Neural cell (in vitro differentiated cells): ENCODE measurements at regions not wholly inside any gene's neighbourhood (a gene's known extent, or its start where the extent isn't known, plus 50 kb on each side); places are given as distances from the start of the nearest gene placed in this dataset.

Source experiments
- H2AFZ ChIP-seq: fragments of 200-600, 300-800 bp; sonication (generic), shearing (Covaris generic); 2 replicates; pipeline ENCODE4 v1.6.0; 2014; ENCODE audit warnings: low read depth, mild to moderate bottlenecking, antibody characterized with exemption, low read length, moderate library complexity
- H3F3A ChIP-seq: fragments of 200-600 bp; shearing (Covaris generic); 2 replicates; pipeline ENCODE4 v1.6.1; 2016; ENCODE audit warnings: mild to moderate bottlenecking, moderate library complexity, mixed read lengths, antibody characterized with exemption, low read length; ENCODE audit not compliant: insufficient read depth, poor library complexity, severe bottlenecking
- H3K27ac ChIP-seq: fragments of 200-600, 300-800 bp; sonication (generic), shearing (Covaris generic); 2 replicates; pipeline ENCODE4 v1.5.1; 2014; ENCODE audit warnings: mild to moderate bottlenecking, low read length, moderate library complexity
- H3K27me3 ChIP-seq: fragments of 300-800, 200-600 bp; sonication (generic), shearing (Covaris generic); 2 replicates; pipeline ENCODE4 v1.6.0; 2014; ENCODE audit warnings: mild to moderate bottlenecking, low read depth, low read length, moderate library complexity; ENCODE audit not compliant: insufficient read depth
- H3K36me3 ChIP-seq: fragments of 300-800, 200-600 bp; sonication (generic), shearing (Covaris generic); 2 replicates; pipeline ENCODE4 v1.5.1; 2014; ENCODE audit warnings: mild to moderate bottlenecking, antibody characterized with exemption, low read length, moderate library complexity; ENCODE audit not compliant: insufficient read depth
- H3K4me2 ChIP-seq: fragments of 300-800, 200-600 bp; sonication (generic), shearing (Covaris generic); 2 replicates; pipeline ENCODE4 v1.6.0; 2014; ENCODE audit warnings: mild to moderate bottlenecking, low read length
- H3K4me3 ChIP-seq: fragments of 300-800, 200-600 bp; sonication (generic), shearing (Covaris generic); 2 replicates; pipeline ENCODE4 v1.5.1; 2014; ENCODE audit warnings: mild to moderate bottlenecking, low read length, moderate library complexity
- H3K79me2 ChIP-seq: fragments of 200-600 bp; shearing (Covaris generic); replicated peaks from 2 replicates; pipeline ENCODE4 v1.6.0; 2014; ENCODE audit warnings: mild to moderate bottlenecking, low read length, moderate library complexity; ENCODE audit not compliant: insufficient read depth
- H3K9ac ChIP-seq: fragments of 300-800, 200-600 bp; sonication (generic), shearing (Covaris generic); 2 replicates; pipeline ENCODE4 v1.6.1; 2016; ENCODE audit warnings: mild to moderate bottlenecking, low read length, mixed read lengths
- H3K9me2 ChIP-seq: fragments of 200-600 bp; shearing (Covaris generic); 2 replicates; pipeline ENCODE4 v1.6.1; 2016; ENCODE audit warnings: mild to moderate bottlenecking, low read length, mixed read lengths; ENCODE audit not compliant: insufficient read depth
- H3K9me3 ChIP-seq: fragments of 200-600, 300-800 bp; sonication (generic), shearing (Covaris generic); 2 replicates; pipeline ENCODE4 v1.6.1; 2016; ENCODE audit warnings: mild to moderate bottlenecking, mixed run types, low read length, moderate library complexity, mixed read lengths
- H4K20me1 ChIP-seq: fragments of 200-600 bp; shearing (Covaris generic); 2 replicates; pipeline ENCODE4 v1.6.1; 2016; ENCODE audit warnings: mild to moderate bottlenecking, mixed run types; ENCODE audit not compliant: insufficient read depth
- EP300 ChIP-seq: fragments of 450-650 bp; conservative IDR thresholded peaks from 2 replicates; pipeline ENCODE4 v1.6.1; 2014; ENCODE audit warnings: antibody characterized with exemption, mild to moderate bottlenecking, moderate library complexity; ENCODE audit not compliant: poor library complexity, severe bottlenecking
- EZH2 ChIP-seq: fragments of 200-600, 300-800 bp; shearing (Covaris generic), sonication (generic); IDR thresholded peaks from 2 replicates; pipeline ENCODE4 v1.6.1; 2014; ENCODE audit warnings: antibody characterized with exemption, low read length, borderline replicate concordance, mild to moderate bottlenecking; ENCODE audit not compliant: insufficient read depth, poor library complexity, severe bottlenecking
- MXI1 ChIP-seq: fragments of 450-650 bp; conservative IDR thresholded peaks from 2 replicates; pipeline ENCODE4 v1.6.1; 2014; ENCODE audit warnings: antibody characterized with exemption, mild to moderate bottlenecking; ENCODE audit not compliant: poor library complexity, severe bottlenecking
- POLR2AphosphoS5 ChIP-seq: IDR thresholded peaks from 2 replicates; pipeline ENCODE4 v1.6.1; 2012
- RAD21 ChIP-seq: fragments of 450-650 bp; conservative IDR thresholded peaks from 2 replicates; pipeline ENCODE4 v1.6.1; 2014; ENCODE audit warnings: antibody characterized with exemption, mild to moderate bottlenecking, moderate library complexity
- SMC3 ChIP-seq: fragments of 450-650 bp; conservative IDR thresholded peaks from 2 replicates; pipeline ENCODE4 v1.6.1; 2014; ENCODE audit warnings: antibody characterized with exemption, mild to moderate bottlenecking, moderate library complexity; ENCODE audit not compliant: poor library complexity
- TAF1 ChIP-seq: IDR thresholded peaks from 2 replicates; pipeline ENCODE4 v1.6.1; 2012; ENCODE audit warnings: low read depth
- TF ChIP-seq, protein P1 (sequence below): fragments of 450-650 bp; IDR thresholded peaks from 2 replicates; pipeline ENCODE4 v1.5.1; 2014; ENCODE audit warnings: antibody characterized with exemption, mild to moderate bottlenecking, moderate library complexity; ENCODE audit not compliant: poor library complexity, severe bottlenecking
- TF ChIP-seq, protein P2 (sequence below): IDR thresholded peaks from 2 replicates; pipeline ENCODE4 v1.6.1; 2012; ENCODE audit warnings: borderline replicate concordance

DNA sequence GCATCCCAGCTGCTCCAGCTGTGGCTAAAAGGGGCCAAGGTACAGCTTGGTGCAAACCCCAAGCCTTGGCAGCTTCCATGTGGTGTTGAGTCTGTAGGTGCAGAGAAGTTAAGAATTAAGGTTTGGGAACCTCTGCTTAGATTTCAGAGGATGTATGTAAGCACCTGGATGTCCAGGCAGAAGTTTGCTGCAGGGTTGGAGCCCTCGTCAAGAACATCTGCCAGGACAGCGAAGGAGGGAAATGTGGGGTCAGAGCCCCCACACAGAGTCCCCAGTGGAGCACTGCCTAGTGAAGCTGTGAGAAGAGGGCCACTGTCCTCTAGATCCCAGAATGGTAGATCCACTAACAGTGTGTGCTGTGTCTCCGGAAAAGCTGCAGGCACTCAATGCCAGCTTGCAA is 236.2 kb upstream of the ADRA1B start:
- Histone ChIP-seq H3K4me3 (no peak overlapping the region), H3K9me2 (no peaks in the 10 kb centered on the region), H3K9ac (no peak overlapping the region), H3K9me3 (peaks cover 2% of the 10 kb centered on the region), H3K27me3 (no peaks in the 10 kb centered on the region), H3K4me2 (no peak overlapping the region), H4K20me1 (no peaks in the 10 kb centered on the region), H2AFZ (no peak overlapping the region), H3K79me2 (no peaks in the 10 kb centered on the region), H3F3A (no peaks in the 10 kb centered on the region), H3K36me3 (no peaks in the 10 kb centered on the region), H3K27ac (no peak overlapping the region)
- TF ChIP-seq RAD21 (no peak), EP300 (no peak), EZH2 (no peak), MXI1 (no peak), SMC3 (no peak), TAF1 (no peak), POLR2AphosphoS5 (no peak)
- TF ChIP-seq, protein P1, sequence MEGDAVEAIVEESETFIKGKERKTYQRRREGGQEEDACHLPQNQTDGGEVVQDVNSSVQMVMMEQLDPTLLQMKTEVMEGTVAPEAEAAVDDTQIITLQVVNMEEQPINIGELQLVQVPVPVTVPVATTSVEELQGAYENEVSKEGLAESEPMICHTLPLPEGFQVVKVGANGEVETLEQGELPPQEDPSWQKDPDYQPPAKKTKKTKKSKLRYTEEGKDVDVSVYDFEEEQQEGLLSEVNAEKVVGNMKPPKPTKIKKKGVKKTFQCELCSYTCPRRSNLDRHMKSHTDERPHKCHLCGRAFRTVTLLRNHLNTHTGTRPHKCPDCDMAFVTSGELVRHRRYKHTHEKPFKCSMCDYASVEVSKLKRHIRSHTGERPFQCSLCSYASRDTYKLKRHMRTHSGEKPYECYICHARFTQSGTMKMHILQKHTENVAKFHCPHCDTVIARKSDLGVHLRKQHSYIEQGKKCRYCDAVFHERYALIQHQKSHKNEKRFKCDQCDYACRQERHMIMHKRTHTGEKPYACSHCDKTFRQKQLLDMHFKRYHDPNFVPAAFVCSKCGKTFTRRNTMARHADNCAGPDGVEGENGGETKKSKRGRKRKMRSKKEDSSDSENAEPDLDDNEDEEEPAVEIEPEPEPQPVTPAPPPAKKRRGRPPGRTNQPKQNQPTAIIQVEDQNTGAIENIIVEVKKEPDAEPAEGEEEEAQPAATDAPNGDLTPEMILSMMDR, result no peak
- TF ChIP-seq, protein P2, sequence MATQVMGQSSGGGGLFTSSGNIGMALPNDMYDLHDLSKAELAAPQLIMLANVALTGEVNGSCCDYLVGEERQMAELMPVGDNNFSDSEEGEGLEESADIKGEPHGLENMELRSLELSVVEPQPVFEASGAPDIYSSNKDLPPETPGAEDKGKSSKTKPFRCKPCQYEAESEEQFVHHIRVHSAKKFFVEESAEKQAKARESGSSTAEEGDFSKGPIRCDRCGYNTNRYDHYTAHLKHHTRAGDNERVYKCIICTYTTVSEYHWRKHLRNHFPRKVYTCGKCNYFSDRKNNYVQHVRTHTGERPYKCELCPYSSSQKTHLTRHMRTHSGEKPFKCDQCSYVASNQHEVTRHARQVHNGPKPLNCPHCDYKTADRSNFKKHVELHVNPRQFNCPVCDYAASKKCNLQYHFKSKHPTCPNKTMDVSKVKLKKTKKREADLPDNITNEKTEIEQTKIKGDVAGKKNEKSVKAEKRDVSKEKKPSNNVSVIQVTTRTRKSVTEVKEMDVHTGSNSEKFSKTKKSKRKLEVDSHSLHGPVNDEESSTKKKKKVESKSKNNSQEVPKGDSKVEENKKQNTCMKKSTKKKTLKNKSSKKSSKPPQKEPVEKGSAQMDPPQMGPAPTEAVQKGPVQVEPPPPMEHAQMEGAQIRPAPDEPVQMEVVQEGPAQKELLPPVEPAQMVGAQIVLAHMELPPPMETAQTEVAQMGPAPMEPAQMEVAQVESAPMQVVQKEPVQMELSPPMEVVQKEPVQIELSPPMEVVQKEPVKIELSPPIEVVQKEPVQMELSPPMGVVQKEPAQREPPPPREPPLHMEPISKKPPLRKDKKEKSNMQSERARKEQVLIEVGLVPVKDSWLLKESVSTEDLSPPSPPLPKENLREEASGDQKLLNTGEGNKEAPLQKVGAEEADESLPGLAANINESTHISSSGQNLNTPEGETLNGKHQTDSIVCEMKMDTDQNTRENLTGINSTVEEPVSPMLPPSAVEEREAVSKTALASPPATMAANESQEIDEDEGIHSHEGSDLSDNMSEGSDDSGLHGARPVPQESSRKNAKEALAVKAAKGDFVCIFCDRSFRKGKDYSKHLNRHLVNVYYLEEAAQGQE, result no peak

DNA sequence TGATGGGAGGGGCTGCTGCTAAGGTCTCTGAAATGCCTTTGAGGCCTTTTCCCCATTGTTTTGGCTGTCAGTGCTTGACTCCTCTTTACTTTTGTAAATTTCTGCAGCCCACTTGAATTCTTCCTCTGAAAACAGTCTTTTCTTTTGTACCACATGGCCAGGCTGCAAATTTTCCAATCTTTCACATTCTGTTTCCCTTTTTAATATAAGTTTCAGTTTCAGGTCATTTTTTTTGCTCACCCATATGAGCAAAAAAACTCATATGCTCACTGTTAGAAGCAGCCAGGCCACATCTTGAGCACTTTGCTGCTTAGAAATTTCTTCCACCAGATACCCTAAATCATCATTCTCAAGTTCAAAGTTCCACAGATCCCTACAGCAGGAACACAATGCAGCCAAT is 234.6 kb upstream of the ADRA1B start:
- Histone ChIP-seq H3K27ac (no peak overlapping the region), H3K36me3 (no peaks in the 10 kb centered on the region), H3K9ac (no peak overlapping the region), H4K20me1 (no peaks in the 10 kb centered on the region), H3K9me2 (no peaks in the 10 kb centered on the region), H3K4me3 (no peak overlapping the region), H3K4me2 (no peak overlapping the region), H3K9me3 (peaks cover 2% of the 10 kb centered on the region), H3F3A (no peaks in the 10 kb centered on the region), H3K79me2 (no peaks in the 10 kb centered on the region), H3K27me3 (no peaks in the 10 kb centered on the region), H2AFZ (no peak overlapping the region)
- TF ChIP-seq EZH2 (no peak), EP300 (no peak), POLR2AphosphoS5 (no peak), TAF1 (no peak), RAD21 (no peak), MXI1 (no peak), SMC3 (no peak)
- TF ChIP-seq, protein P2, result no peak
- TF ChIP-seq, protein P1, result no peak
